ENCODE measurements at regions not wholly inside any gene's neighbourhood (a gene's known extent, or its start where the extent isn't known, plus 50 kb on each side); places are given as distances from the start of the nearest gene placed in this dataset.

- BruUV-seq (replicated peaks): no TSS peak
- no peaks in the 10 kb centered on the region for H4K20me1 ChIP-seq (replicated peaks; ENCODE audit: control insufficient read depth, insufficient read depth, low read length)
- TF ChIP-seq MBD2 (IDR thresholded peaks at IDR 0.05; ENCODE audit: borderline replicate concordance, low read depth) (no peak), POLR2H (tag; IDR thresholded peaks at IDR 0.05; ENCODE audit: low read depth) (no peak), ZNF644 (tag; IDR thresholded peaks at IDR 0.05; ENCODE audit: low read depth) (no peak), CREB3L1 (IDR thresholded peaks at IDR 0.05; ENCODE audit: borderline replicate concordance, low read depth) (no peak), KAT2B (IDR thresholded peaks at IDR 0.05; ENCODE audit: low read depth, low read length) (no peak), YY1 (IDR thresholded peaks at IDR 0.05; ENCODE audit: borderline replicate concordance in 1 of 3, control insufficient read depth in 1 of 3, extremely low read depth in 1 of 3, insufficient read depth in 3 of 3, insufficient read length in 1 of 3, insufficient replicate concordance in 2 of 3, low read depth in 1 of 3, low read length in 2 of 3) (no peak), HNRNPLL (IDR thresholded peaks at IDR 0.05; ENCODE audit: low read depth, low read length, poor library complexity, severe bottlenecking) (no peak), KLF16 (IDR thresholded peaks at IDR 0.05) (no peak), E2F8 (IDR thresholded peaks at IDR 0.05; ENCODE audit: low read depth, partially characterized antibody) (no peak), HNRNPL (IDR thresholded peaks at IDR 0.05; ENCODE audit: low read depth, low read length) (no peak), AFF1 (IDR thresholded peaks at IDR 0.05; ENCODE audit: low read depth in 1 of 2, partially characterized antibody in 2 of 2) (no peak), MAFG (tag; conservative IDR thresholded peaks at IDR 0.05) (no peak), NR4A1 (CRISPR knock-in tag; IDR thresholded peaks at IDR 0.05) (no peak), NR4A1 (tag; IDR thresholded peaks at IDR 0.05) (no peak)
These were observed 115.5 kb upstream of the RAB27B start for GRCh38 chr18:54712758-54713157.

More at GRCh38 chr18:54712758-54713157, 115.5 kb upstream of the RAB27B start:
- Histone ChIP-seq H3K4me2 (ENCODE audit: insufficient read depth, low read length) (no peak overlapping the region), H3K9me3 (replicated peaks; ENCODE audit: control insufficient read depth, insufficient read depth, low read depth, low read length) (no peaks in the 10 kb centered on the region), H3K27ac (ENCODE audit: extremely low read depth, low read depth, low read length) (no peak overlapping the region), H2AFZ (ENCODE audit: low read depth, low read length) (0 out of 2 replicates have a peak overlapping the region, but pooled peaks have one; percentile 16), H3K36me3 (ENCODE audit: control insufficient read depth, insufficient read depth, low read length) (no peaks in the 10 kb centered on the region), H3K79me2 (ENCODE audit: control insufficient read depth, insufficient read depth, low read length) (no peaks in the 10 kb centered on the region), H3K4me3 (no peak overlapping the region), H3K4me1 (replicated peaks in 1 of 2; ENCODE audit: control insufficient read depth in 2 of 2, insufficient read depth in 2 of 2, low read length in 2 of 2) (no peaks in the 10 kb centered on the region; a peak in 1 of 5 replicates), H3K9ac (ENCODE audit: insufficient read depth in 1 of 2, low read depth in 2 of 2, low read length in 2 of 2) (no peak overlapping the region), H3K27me3 (ENCODE audit: control insufficient read depth in 2 of 2, insufficient read depth in 2 of 2, low read length in 2 of 2) (no peaks in the 10 kb centered on the region), H3K9me1 (ENCODE audit: control insufficient read depth, insufficient read depth, low read length) (no peaks in the 10 kb centered on the region)
- POLR2A ChIA-PET: no interaction called here
- FAIRE-seq: no peak
- ATAC-seq: no peak
- intact Hi-C loops (cut with micrococcal nuclease): no loop called here
- CTCF ChIA-PET (ENCODE audit: low intra/inter-chr PET ratio): no interaction called here
- in situ Hi-C loops (cut with MboI): no loop called here
- WGBS (ENCODE audit: insufficient coverage, low coverage, missing lambda C conversion rate): 20% methylated on average over 5 of the region's 8 CpGs
- DNase-seq (ENCODE audit: extremely low read depth in 1 of 4, low spot score in 3 of 4): no peak
